GM19324 (cell line): ENCODE measurements at regions not wholly inside any gene's neighbourhood (a gene's known extent, or its start where the extent isn't known, plus 50 kb on each side); places are given as distances from the start of the nearest gene placed in this dataset.
"Not testable (repeated sequence)": the region's sequence is repeated elsewhere in the genome, so short reads cannot be mapped to it uniquely, and the experiment has no call there.

Experiments
- ATAC-seq: cut with Tn5 transposase; IDR thresholded peaks from one replicate; pipeline ENCODE4 v1.9.1; 2021; ENCODE audit warnings: mild to moderate bottlenecking, moderate library complexity; ENCODE audit not compliant: unreplicated experiment, low FRiP score

- ATAC-seq, result no peak
Measured at GRCh38 chr12:127781336-127781735, 485.6 kb upstream of the TMEM132C start.

- ATAC-seq, result no peak
Measured at GRCh38 chr12:127785540-127785939, 481.4 kb upstream of the TMEM132C start.

- ATAC-seq, result no peak
Measured at GRCh38 chr12:127785986-127786590, 480.9 kb upstream of the TMEM132C start.

GRCh38 chr12:127787544-127787943 lies 479.4 kb upstream of the TMEM132C start:
- no peak for ATAC-seq

GRCh38 chr12:127790376-127790775 lies 476.6 kb upstream of the TMEM132C start:
- ATAC-seq, result no peak

- ATAC-seq, result no peak
Measured at GRCh38 chr12:127791217-127791616, 475.8 kb upstream of the TMEM132C start.

- no peak for ATAC-seq
Measured at GRCh38 chr12:127797918-127798317, 469.1 kb upstream of the TMEM132C start.

GRCh38 chr12:127802271-127802670 lies 464.7 kb upstream of the TMEM132C start:
- no peak for ATAC-seq

GRCh38 chr12:127803545-127803944 lies 463.4 kb upstream of the TMEM132C start:
- ATAC-seq, result no peak

- no peak for ATAC-seq
Measured at GRCh38 chr12:127809275-127809674, 457.7 kb upstream of the TMEM132C start.

- ATAC-seq, result no peak
Measured at GRCh38 chr12:127810041-127810440, 456.9 kb upstream of the TMEM132C start.

- ATAC-seq, result not testable (repeated sequence)
Measured at GRCh38 chr12:127810459-127810858, 456.5 kb upstream of the TMEM132C start.

GRCh38 chr12:127811988-127812387 lies 455.0 kb upstream of the TMEM132C start:
- no peak for ATAC-seq

GRCh38 chr12:127813147-127813546 lies 453.8 kb upstream of the TMEM132C start:
- ATAC-seq, result no peak

- ATAC-seq, result no peak
Measured at GRCh38 chr12:127819056-127819455, 447.9 kb upstream of the TMEM132C start.

GRCh38 chr12:127820271-127820670 lies 446.7 kb upstream of the TMEM132C start:
- ATAC-seq, result no peak

- ATAC-seq, result no peak
Measured at GRCh38 chr12:127820846-127821245, 446.1 kb upstream of the TMEM132C start.

- ATAC-seq, result no peak
Measured at GRCh38 chr12:127822809-127823411, 444.1 kb upstream of the TMEM132C start.

GRCh38 chr12:127823801-127824200 lies 443.2 kb upstream of the TMEM132C start:
- no peak for ATAC-seq

GRCh38 chr12:127829281-127830064 lies 437.5 kb upstream of the TMEM132C start:
- no peak for ATAC-seq

GRCh38 chr12:127830065-127830460 lies 436.9 kb upstream of the TMEM132C start:
- ATAC-seq, result no peak

- ATAC-seq, result no peak
Measured at GRCh38 chr12:127830730-127831129, 436.2 kb upstream of the TMEM132C start.
